WTC11 (cell line): ENCODE measurements at regions not wholly inside any gene's neighbourhood (a gene's known extent, or its start where the extent isn't known, plus 50 kb on each side); places are given as distances from the start of the nearest gene placed in this dataset.

Experiments
- ATAC-seq: fragments of 200-7000 bp; cut with Tn5 transposase; 2 replicates; pipeline ENCODE4 v1.10.0; 2021; ENCODE audit warnings: mild to moderate bottlenecking, moderate library complexity
- CTCF ChIA-PET: fragments of 300-600 bp; sonication (Branson Sonifier 250); formaldehyde crosslinking; loops from one replicate; lab custom pipeline; 2021; ENCODE audit warnings: antibody characterized with exemption; lab: Charles Lee
- POLR2A ChIA-PET: fragments of 350-600 bp; sonication (Branson Sonifier 250); formaldehyde crosslinking; loops from one replicate; lab custom pipeline; 2021; ENCODE audit warnings: antibody characterized with exemption; lab: Charles Lee
- DNase-seq: peaks from one replicate; pipeline ENCODE4 v3.0.0; 2021; ENCODE audit warnings: low spot score
- H3K27ac Mint-ChIP-seq: 2 replicates; pipeline ENCODE4 v1.8.0; 2021; ENCODE audit warnings: mixed read lengths
- H3K27me3 Mint-ChIP-seq: 2 replicates; pipeline ENCODE4 v1.8.0; 2021; ENCODE audit warnings: low read depth, mild to moderate bottlenecking, moderate library complexity, mixed read lengths
- H3K36me3 Mint-ChIP-seq: 2 replicates; pipeline ENCODE4 v1.8.0; 2021; ENCODE audit warnings: mixed read lengths
- H3K4me1 Mint-ChIP-seq: 2 replicates; pipeline ENCODE4 v1.8.0; 2022; ENCODE audit warnings: mixed read lengths
- H3K4me3 Mint-ChIP-seq: 2 replicates; pipeline ENCODE4 v1.8.0; 2021; ENCODE audit warnings: mild to moderate bottlenecking, moderate library complexity, mixed read lengths
- H3K9me3 Mint-ChIP-seq: 2 replicates; pipeline ENCODE4 v1.8.0; 2021; ENCODE audit warnings: mixed read lengths
- GTF2I ChIP-seq: fragments of 250-450 bp; sonication (Bioruptor Pico); conservative IDR thresholded peaks from 2 replicates; pipeline ENCODE4 v1.4.0; 2021; ENCODE audit warnings: mild to moderate bottlenecking
- RORB ChIP-seq: fragments of 250-450 bp; sonication (Bioruptor Pico); IDR thresholded peaks from 2 replicates; pipeline ENCODE4 v1.9.0; 2021; ENCODE audit warnings: mild to moderate bottlenecking
- SMAD3 ChIP-seq: sonication (generic); formaldehyde crosslinking; IDR thresholded peaks from 2 replicates; pipeline ENCODE4 v1.8.0; 2022; ENCODE audit warnings: missing genetic modification reagents, mild to moderate bottlenecking, borderline replicate concordance
- SMAD4 ChIP-seq: sonication (generic); formaldehyde crosslinking; IDR thresholded peaks from 2 replicates; pipeline ENCODE4 v1.8.0; 2022; ENCODE audit warnings: mild to moderate bottlenecking, missing genetic modification reagents
- ZNF263 ChIP-seq: sonication (generic); formaldehyde crosslinking; IDR thresholded peaks from 2 replicates; pipeline ENCODE4 v1.8.1; 2022; ENCODE audit warnings: low read depth, mild to moderate bottlenecking, moderate library complexity, missing genetic modification reagents
- ZNF423 ChIP-seq: fragments of 250-450 bp; sonication (Bioruptor Pico); IDR thresholded peaks from 2 replicates; pipeline ENCODE4 v2.1.2; 2022; ENCODE audit warnings: mild to moderate bottlenecking, moderate library complexity
- TF ChIP-seq, protein P1 (sequence below): sonication (generic); formaldehyde crosslinking; IDR thresholded peaks from 2 replicates; pipeline ENCODE4 v1.8.1; 2022; ENCODE audit warnings: mild to moderate bottlenecking, missing genetic modification reagents, moderate library complexity, borderline replicate concordance
- TF ChIP-seq, protein P2 (sequence below): sonication (generic); formaldehyde crosslinking; IDR thresholded peaks from 2 replicates; pipeline ENCODE4 v1.8.0; 2022; ENCODE audit warnings: missing genetic modification reagents
- TF ChIP-seq, protein P3 (sequence below): sonication (generic); formaldehyde crosslinking; IDR thresholded peaks from 2 replicates; pipeline ENCODE4 v1.8.1; 2023; ENCODE audit warnings: mild to moderate bottlenecking, missing genetic modification reagents, moderate library complexity
- TF ChIP-seq, protein P4 (sequence below): sonication (generic); formaldehyde crosslinking; IDR thresholded peaks from 2 replicates; pipeline ENCODE4 v1.8.0; 2022; ENCODE audit warnings: mild to moderate bottlenecking, missing genetic modification reagents
- TF ChIP-seq, protein P5 (sequence below): fragments of 250-450 bp; sonication (Bioruptor Pico); conservative IDR thresholded peaks from 2 replicates; pipeline ENCODE4 v1.9.0; 2021; ENCODE audit warnings: mild to moderate bottlenecking
- TF ChIP-seq, protein P6 (sequence below): sonication (generic); formaldehyde crosslinking; IDR thresholded peaks from 2 replicates; pipeline ENCODE4 v1.8.1; 2022; ENCODE audit warnings: low read depth, mild to moderate bottlenecking, moderate library complexity, missing genetic modification reagents, borderline replicate concordance
- TF ChIP-seq, protein P7 (sequence below): fragments of 250-450 bp; sonication (Bioruptor Pico); IDR thresholded peaks from 2 replicates; pipeline ENCODE4 v1.8.0; 2021; ENCODE audit warnings: mild to moderate bottlenecking

DNA sequence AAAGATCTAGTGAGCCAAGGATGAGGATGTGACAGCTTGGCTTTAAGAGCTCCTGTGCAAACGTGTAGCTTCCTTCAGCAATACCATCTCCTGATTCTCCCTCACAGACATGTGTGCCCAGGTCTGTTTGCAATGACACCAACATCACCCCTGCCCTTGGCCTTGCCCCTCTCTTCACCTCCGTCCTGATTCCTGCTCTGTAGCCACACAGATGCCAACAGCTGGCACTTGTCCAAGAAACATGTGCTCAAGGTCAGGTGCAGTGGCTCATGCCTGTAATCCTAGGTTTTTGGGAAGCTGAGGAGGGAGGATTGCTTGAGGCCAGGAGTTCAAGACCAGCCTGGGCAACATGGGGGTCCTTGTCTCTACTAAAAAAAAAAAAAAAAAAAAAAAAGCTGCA lies 103.8 kb upstream of the CRHR1 start:
- peaks cover 8% of the 10 kb centered on the region; the same call in 1 of the 2 replicates for H3K9me3 Mint-ChIP-seq
- ChIA-PET POLR2A (interaction anchor here (0.5 kb wide), 1 partner anchor 9 kb away, joined by 3 read pairs; no protein-coding TSS in a partner anchor), CTCF (interaction anchor here (0.9 to 1.0 kb wide), 3 partner anchors 40 to 152 kb away, joined by 3 read pairs; no protein-coding TSS in a partner anchor)
- peaks cover 13% of the 10 kb centered on the region for H3K4me1 Mint-ChIP-seq
- no peak overlapping the region for H3K4me3 Mint-ChIP-seq
- ATAC-seq (no peak), DNase-seq (no peak)
- TF ChIP-seq SMAD3 (CRISPR knock-in tag) = no peak
- TF ChIP-seq, protein P1, sequence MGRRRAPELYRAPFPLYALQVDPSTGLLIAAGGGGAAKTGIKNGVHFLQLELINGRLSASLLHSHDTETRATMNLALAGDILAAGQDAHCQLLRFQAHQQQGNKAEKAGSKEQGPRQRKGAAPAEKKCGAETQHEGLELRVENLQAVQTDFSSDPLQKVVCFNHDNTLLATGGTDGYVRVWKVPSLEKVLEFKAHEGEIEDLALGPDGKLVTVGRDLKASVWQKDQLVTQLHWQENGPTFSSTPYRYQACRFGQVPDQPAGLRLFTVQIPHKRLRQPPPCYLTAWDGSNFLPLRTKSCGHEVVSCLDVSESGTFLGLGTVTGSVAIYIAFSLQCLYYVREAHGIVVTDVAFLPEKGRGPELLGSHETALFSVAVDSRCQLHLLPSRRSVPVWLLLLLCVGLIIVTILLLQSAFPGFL = no peak
- no peak for TF ChIP-seq SMAD4 (CRISPR knock-in tag)
- TF ChIP-seq, protein P2, sequence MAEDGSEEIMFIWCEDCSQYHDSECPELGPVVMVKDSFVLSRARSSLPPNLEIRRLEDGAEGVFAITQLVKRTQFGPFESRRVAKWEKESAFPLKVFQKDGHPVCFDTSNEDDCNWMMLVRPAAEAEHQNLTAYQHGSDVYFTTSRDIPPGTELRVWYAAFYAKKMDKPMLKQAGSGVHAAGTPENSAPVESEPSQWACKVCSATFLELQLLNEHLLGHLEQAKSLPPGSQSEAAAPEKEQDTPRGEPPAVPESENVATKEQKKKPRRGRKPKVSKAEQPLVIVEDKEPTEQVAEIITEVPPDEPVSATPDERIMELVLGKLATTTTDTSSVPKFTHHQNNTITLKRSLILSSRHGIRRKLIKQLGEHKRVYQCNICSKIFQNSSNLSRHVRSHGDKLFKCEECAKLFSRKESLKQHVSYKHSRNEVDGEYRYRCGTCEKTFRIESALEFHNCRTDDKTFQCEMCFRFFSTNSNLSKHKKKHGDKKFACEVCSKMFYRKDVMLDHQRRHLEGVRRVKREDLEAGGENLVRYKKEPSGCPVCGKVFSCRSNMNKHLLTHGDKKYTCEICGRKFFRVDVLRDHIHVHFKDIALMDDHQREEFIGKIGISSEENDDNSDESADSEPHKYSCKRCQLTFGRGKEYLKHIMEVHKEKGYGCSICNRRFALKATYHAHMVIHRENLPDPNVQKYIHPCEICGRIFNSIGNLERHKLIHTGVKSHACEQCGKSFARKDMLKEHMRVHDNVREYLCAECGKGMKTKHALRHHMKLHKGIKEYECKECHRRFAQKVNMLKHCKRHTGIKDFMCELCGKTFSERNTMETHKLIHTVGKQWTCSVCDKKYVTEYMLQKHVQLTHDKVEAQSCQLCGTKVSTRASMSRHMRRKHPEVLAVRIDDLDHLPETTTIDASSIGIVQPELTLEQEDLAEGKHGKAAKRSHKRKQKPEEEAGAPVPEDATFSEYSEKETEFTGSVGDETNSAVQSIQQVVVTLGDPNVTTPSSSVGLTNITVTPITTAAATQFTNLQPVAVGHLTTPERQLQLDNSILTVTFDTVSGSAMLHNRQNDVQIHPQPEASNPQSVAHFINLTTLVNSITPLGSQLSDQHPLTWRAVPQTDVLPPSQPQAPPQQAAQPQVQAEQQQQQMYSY (CRISPR knock-in tag) = no peak
- H3K27me3 Mint-ChIP-seq = no peaks in the 10 kb centered on the region; the same call in 1 of the 2 replicates
- no peak overlapping the region for H3K27ac Mint-ChIP-seq
- H3K36me3 Mint-ChIP-seq = no peaks in the 10 kb centered on the region

DNA sequence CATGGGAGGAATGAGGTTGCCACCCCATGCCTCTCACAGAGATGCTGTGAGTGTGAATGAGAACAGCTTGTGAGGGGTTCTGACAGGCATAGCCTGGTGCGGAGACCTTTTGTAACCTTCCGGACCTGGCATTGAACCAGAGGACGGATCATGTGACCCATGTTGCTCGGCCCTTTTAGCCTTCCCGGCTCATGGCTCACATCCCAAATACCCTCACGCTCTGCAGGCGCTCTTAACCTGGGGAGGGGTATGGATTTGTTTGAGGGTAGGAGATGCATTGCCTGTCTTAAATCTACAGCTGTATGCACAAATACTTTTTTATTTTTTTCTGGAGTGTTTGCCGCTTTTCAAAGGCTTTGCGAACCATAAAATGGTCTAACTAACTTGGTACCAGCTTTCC lies 102.4 kb upstream of the CRHR1 start:
- Mint-ChIP-seq H3K4me1 (peaks cover 13% of the 10 kb centered on the region), H3K36me3 (no peaks in the 10 kb centered on the region), H3K9me3 (0 out of 2 replicates have a peak, but pooled peaks cover 4% of the 10 kb centered on the region), H3K27ac (no peak overlapping the region), H3K4me3 (no peak overlapping the region), H3K27me3 (no peaks in the 10 kb centered on the region; the same call in 1 of the 2 replicates)
- CTCF ChIA-PET = interaction anchor here (0.9 to 2.1 kb wide), 3 partner anchors 33 to 41 kb away, joined by 6 to 7 read pairs (median 7); no protein-coding TSS in a partner anchor
- DNase-seq (no peak), ATAC-seq (no peak; the same call in 1 of the 2 replicates)
- POLR2A ChIA-PET = no interaction called here
- TF ChIP-seq, protein P3, sequence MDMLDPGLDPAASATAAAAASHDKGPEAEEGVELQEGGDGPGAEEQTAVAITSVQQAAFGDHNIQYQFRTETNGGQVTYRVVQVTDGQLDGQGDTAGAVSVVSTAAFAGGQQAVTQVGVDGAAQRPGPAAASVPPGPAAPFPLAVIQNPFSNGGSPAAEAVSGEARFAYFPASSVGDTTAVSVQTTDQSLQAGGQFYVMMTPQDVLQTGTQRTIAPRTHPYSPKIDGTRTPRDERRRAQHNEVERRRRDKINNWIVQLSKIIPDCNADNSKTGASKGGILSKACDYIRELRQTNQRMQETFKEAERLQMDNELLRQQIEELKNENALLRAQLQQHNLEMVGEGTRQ (CRISPR knock-in tag) = peak; percentile 63
- TF ChIP-seq, protein P4, sequence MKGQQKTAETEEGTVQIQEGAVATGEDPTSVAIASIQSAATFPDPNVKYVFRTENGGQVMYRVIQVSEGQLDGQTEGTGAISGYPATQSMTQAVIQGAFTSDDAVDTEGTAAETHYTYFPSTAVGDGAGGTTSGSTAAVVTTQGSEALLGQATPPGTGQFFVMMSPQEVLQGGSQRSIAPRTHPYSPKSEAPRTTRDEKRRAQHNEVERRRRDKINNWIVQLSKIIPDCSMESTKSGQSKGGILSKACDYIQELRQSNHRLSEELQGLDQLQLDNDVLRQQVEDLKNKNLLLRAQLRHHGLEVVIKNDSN (CRISPR knock-in tag) = 0 out of 2 replicates have a peak, but pooled peaks have one; percentile 14
- TF ChIP-seq, protein P5, sequence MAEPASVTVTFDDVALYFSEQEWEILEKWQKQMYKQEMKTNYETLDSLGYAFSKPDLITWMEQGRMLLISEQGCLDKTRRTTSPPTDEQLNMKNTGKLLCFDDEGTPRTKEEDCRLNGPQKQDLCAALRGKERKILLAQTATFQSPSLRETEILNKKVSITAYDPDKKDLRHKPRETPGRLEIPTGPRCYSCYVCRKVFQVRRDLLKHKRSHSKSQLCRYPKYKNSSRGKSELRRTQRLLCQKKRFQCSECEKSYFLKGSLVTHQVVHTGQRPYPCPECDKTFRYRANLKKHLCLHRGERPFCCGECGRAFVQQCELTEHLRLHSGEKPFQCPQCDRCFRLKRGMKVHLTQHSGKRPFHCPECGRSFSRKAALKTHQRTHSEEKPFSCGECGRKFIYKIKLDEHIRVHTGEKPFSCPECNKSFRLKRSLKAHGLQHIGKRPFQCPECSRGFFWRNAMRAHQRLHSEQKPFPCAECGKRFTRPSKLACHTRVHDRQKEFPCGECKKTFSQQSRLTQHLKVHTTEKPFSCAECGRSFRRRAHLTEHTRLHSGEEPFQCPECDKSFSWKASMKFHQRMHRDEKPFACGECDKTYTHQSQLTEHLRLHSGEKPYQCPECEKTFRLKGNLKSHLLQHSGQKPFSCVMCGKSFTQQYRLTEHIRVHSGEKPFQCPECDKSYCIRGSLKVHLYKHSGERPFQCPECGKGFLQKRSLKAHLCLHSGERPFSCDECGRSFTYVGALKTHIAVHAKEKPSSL (CRISPR knock-in tag) = no peak

DNA sequence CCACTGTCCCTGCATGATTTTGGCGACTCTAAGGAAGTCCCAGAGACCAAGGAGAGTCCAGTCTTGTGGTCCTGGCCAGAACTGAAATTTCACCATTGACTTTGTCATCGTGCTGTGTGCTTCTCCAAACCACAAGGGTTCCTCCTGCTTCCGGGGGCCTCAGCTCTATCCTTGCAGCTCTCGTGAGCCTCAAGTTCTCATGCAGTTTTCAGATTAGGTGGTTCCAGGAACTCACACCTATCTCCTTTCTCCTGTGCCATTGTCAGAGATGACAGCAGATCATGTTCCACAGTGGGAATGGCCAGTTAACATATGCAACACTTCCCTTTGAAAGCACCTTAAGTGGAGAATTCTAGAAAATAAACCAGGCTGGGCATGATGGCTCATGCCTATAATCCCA lies 97.9 kb upstream of the CRHR1 start:
- Mint-ChIP-seq H3K36me3 (no peaks in the 10 kb centered on the region), H3K27ac (no peak overlapping the region), H3K9me3 (no peaks in the 10 kb centered on the region), H3K4me1 (peaks cover 13% of the 10 kb centered on the region), H3K27me3 (peaks cover 4% of the 10 kb centered on the region; the same call in 1 of the 2 replicates), H3K4me3 (no peak overlapping the region)
- ChIA-PET POLR2A (interaction anchor here (0.6 kb wide), 1 partner anchor 229 kb away, joined by 4 read pairs; no protein-coding TSS in a partner anchor), CTCF (interaction anchor here (0.7 kb wide), 1 partner anchor 513 kb away, joined by 6 read pairs; no protein-coding TSS in a partner anchor)
- DNase-seq (no peak), ATAC-seq (no peak)
- TF ChIP-seq ZNF263 (CRISPR knock-in tag) (no peak), RORB (no peak), ZNF423 (CRISPR knock-in tag) (no peak), GTF2I (no peak)
- TF ChIP-seq, protein P4 (CRISPR knock-in tag) = no peak
- TF ChIP-seq, protein P6, sequence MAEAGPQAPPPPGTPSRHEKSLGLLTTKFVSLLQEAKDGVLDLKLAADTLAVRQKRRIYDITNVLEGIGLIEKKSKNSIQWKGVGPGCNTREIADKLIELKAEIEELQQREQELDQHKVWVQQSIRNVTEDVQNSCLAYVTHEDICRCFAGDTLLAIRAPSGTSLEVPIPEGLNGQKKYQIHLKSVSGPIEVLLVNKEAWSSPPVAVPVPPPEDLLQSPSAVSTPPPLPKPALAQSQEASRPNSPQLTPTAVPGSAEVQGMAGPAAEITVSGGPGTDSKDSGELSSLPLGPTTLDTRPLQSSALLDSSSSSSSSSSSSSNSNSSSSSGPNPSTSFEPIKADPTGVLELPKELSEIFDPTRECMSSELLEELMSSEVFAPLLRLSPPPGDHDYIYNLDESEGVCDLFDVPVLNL (CRISPR knock-in tag) = no peak
- TF ChIP-seq, protein P7, sequence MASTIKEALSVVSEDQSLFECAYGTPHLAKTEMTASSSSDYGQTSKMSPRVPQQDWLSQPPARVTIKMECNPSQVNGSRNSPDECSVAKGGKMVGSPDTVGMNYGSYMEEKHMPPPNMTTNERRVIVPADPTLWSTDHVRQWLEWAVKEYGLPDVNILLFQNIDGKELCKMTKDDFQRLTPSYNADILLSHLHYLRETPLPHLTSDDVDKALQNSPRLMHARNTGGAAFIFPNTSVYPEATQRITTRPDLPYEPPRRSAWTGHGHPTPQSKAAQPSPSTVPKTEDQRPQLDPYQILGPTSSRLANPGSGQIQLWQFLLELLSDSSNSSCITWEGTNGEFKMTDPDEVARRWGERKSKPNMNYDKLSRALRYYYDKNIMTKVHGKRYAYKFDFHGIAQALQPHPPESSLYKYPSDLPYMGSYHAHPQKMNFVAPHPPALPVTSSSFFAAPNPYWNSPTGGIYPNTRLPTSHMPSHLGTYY (CRISPR knock-in tag) = no peak
